ENCODE measurements at regions not wholly inside any gene's neighbourhood (a gene's known extent, or its start where the extent isn't known, plus 50 kb on each side); places are given as distances from the start of the nearest gene placed in this dataset.

GRCh38 chr6:121533321-121533841 is 97.9 kb downstream of the GJA1 start:
- TF ChIP-seq RAD21 (IDR thresholded peaks at IDR 0.05; ENCODE audit: low read depth) = no peak
- no peak for TF ChIP-seq FOXM1 (IDR thresholded peaks at IDR 0.05; ENCODE audit: borderline replicate concordance, low read depth)
- no peak for TF ChIP-seq REST (IDR thresholded peaks at IDR 0.05; ENCODE audit: low read depth)
- TF ChIP-seq CEBPB (IDR thresholded peaks at IDR 0.05) = no peak
- no peak for TF ChIP-seq NFIC (IDR thresholded peaks at IDR 0.05)
- no peak for TF ChIP-seq TCF12 (IDR thresholded peaks at IDR 0.05; ENCODE audit: low read depth)
- TF ChIP-seq EP300 (IDR thresholded peaks at IDR 0.05; ENCODE audit: borderline replicate concordance) = no peak
- TF ChIP-seq TAF1 (IDR thresholded peaks at IDR 0.05; ENCODE audit: low read depth) = no peak
- TF ChIP-seq MAX (IDR thresholded peaks at IDR 0.05) = no peak
- no peak for TF ChIP-seq YY1 (IDR thresholded peaks at IDR 0.05; ENCODE audit: low read depth)

Data from Ishikawa (cell line).